ENCODE measurements at regions not wholly inside any gene's neighbourhood (a gene's known extent, or its start where the extent isn't known, plus 50 kb on each side); places are given as distances from the start of the nearest gene placed in this dataset.

DNA sequence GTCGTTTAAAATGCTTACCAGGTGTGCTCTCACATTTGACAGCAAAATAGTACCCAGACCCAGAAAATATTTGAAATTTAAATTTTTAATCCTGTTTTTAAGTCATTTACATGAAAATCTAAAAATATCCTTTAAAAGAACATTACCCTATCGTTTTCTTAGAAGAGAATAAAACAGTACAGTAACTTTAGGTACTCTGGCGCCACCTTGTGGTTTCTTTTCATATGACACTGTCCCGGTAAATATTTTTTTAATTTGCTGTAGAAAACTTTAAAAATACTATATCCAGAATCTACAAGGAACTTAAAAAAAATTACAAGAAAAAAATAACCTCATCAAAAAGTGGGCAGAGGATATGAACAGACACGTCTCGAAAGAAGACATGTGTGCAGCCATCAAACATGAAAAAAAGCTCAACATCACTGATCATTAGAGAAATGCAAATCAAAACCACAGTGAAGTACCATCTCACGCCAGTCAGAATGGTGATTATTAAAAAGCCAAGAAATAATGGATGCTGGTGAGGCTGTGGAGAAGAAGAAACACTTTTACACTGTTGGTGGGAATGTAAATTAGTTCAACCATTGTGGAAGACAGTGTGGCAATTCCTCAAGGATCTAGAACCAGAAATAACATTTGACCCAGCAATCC is 129.2 kb downstream of the RGS21 start:
- no peaks in the 10 kb centered on the region for H3K9me1 ChIP-seq (ENCODE audit: control insufficient read depth, insufficient read depth, low read length)
- no peak overlapping the region for H3K4me3 ChIP-seq
- in situ Hi-C loops (cut with MboI), result no loop called here
- no peaks in the 10 kb centered on the region for H3K79me2 ChIP-seq (ENCODE audit: control insufficient read depth, insufficient read depth, low read length)
- H3K36me3 ChIP-seq (ENCODE audit: control insufficient read depth, insufficient read depth, low read length), result no peaks in the 10 kb centered on the region
- FAIRE-seq, result peak; percentile 58
- ATAC-seq, result peak; percentile 63
- H4K20me1 ChIP-seq (replicated peaks; ENCODE audit: control insufficient read depth, insufficient read depth, low read length), result no peaks in the 10 kb centered on the region
- CTCF ChIA-PET (ENCODE audit: low intra/inter-chr PET ratio), result interaction anchor here (0.7 to 0.8 kb wide), 2 partner anchors 453 to 1560 kb away, joined by 3 to 6 read pairs; no protein-coding TSS in a partner anchor
- no peaks in the 10 kb centered on the region for H3K27me3 ChIP-seq (ENCODE audit: control insufficient read depth in 2 of 2, insufficient read depth in 2 of 2, low read length in 2 of 2)
- no peak overlapping the region for H3K27ac ChIP-seq (ENCODE audit: extremely low read depth, low read depth, low read length)
- WGBS (ENCODE audit: insufficient coverage, low coverage, missing lambda C conversion rate), result 7% methylated on average over 7 of the region's 7 CpGs
- no peak overlapping the region for H3K4me2 ChIP-seq (ENCODE audit: insufficient read depth, low read length)
- no peak overlapping the region for H2AFZ ChIP-seq (ENCODE audit: low read depth, low read length)
- no peaks in the 10 kb centered on the region for H3K9me3 ChIP-seq (replicated peaks; ENCODE audit: control insufficient read depth, insufficient read depth, low read depth, low read length)
- BruUV-seq (replicated peaks), result no TSS peak
- peak; percentile 19 to 71 (median 34) for DNase-seq (ENCODE audit: extremely low read depth in 1 of 4, low spot score in 3 of 4)
- POLR2A ChIA-PET, result no interaction called here
- intact Hi-C loops (cut with micrococcal nuclease), result loop anchor here (1.0 to 10.0 kb wide), 5 partner anchors 132 to 881 kb away; no protein-coding TSS in a partner anchor
- H3K9ac ChIP-seq (ENCODE audit: insufficient read depth in 1 of 2, low read depth in 2 of 2, low read length in 2 of 2), result no peak overlapping the region
- H3K4me1 ChIP-seq (replicated peaks in 1 of 2; ENCODE audit: control insufficient read depth in 2 of 2, insufficient read depth in 2 of 2, low read length in 2 of 2), result no peaks in the 10 kb centered on the region
- TF ChIP-seq, protein P1, sequence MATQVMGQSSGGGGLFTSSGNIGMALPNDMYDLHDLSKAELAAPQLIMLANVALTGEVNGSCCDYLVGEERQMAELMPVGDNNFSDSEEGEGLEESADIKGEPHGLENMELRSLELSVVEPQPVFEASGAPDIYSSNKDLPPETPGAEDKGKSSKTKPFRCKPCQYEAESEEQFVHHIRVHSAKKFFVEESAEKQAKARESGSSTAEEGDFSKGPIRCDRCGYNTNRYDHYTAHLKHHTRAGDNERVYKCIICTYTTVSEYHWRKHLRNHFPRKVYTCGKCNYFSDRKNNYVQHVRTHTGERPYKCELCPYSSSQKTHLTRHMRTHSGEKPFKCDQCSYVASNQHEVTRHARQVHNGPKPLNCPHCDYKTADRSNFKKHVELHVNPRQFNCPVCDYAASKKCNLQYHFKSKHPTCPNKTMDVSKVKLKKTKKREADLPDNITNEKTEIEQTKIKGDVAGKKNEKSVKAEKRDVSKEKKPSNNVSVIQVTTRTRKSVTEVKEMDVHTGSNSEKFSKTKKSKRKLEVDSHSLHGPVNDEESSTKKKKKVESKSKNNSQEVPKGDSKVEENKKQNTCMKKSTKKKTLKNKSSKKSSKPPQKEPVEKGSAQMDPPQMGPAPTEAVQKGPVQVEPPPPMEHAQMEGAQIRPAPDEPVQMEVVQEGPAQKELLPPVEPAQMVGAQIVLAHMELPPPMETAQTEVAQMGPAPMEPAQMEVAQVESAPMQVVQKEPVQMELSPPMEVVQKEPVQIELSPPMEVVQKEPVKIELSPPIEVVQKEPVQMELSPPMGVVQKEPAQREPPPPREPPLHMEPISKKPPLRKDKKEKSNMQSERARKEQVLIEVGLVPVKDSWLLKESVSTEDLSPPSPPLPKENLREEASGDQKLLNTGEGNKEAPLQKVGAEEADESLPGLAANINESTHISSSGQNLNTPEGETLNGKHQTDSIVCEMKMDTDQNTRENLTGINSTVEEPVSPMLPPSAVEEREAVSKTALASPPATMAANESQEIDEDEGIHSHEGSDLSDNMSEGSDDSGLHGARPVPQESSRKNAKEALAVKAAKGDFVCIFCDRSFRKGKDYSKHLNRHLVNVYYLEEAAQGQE (IDR thresholded peaks at IDR 0.05; ENCODE audit: borderline replicate concordance), result peak; percentile 79
- TF ChIP-seq, protein P1 (CRISPR knock-in tag; IDR thresholded peaks at IDR 0.05; ENCODE audit: low read depth), result no peak
- no peak for TF ChIP-seq CBX8 (IDR thresholded peaks at IDR 0.05; ENCODE audit: borderline replicate concordance, extremely low read depth, low read depth, low read length, poor library complexity, severe bottlenecking)
- TF ChIP-seq, protein P2, sequence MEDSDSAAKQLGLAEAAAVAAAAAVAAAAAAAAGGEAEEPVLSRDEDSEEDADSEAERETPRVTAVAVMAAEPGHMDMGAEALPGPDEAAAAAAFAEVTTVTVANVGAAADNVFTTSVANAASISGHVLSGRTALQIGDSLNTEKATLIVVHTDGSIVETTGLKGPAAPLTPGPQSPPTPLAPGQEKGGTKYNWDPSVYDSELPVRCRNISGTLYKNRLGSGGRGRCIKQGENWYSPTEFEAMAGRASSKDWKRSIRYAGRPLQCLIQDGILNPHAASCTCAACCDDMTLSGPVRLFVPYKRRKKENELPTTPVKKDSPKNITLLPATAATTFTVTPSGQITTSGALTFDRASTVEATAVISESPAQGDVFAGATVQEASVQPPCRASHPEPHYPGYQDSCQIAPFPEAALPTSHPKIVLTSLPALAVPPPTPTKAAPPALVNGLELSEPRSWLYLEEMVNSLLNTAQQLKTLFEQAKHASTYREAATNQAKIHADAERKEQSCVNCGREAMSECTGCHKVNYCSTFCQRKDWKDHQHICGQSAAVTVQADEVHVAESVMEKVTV (CRISPR knock-in tag; IDR thresholded peaks at IDR 0.05), result peak; percentile 78
- TF ChIP-seq ZC3H4 (CRISPR knock-in tag; IDR thresholded peaks at IDR 0.05; ENCODE audit: borderline replicate concordance), result no peak
- TF ChIP-seq FOXA3 (CRISPR knock-in tag; conservative IDR thresholded peaks at IDR 0.05 in 1 of 2, IDR thresholded peaks at IDR 0.05 in 1 of 2), result no peak
- TF ChIP-seq, protein P3, sequence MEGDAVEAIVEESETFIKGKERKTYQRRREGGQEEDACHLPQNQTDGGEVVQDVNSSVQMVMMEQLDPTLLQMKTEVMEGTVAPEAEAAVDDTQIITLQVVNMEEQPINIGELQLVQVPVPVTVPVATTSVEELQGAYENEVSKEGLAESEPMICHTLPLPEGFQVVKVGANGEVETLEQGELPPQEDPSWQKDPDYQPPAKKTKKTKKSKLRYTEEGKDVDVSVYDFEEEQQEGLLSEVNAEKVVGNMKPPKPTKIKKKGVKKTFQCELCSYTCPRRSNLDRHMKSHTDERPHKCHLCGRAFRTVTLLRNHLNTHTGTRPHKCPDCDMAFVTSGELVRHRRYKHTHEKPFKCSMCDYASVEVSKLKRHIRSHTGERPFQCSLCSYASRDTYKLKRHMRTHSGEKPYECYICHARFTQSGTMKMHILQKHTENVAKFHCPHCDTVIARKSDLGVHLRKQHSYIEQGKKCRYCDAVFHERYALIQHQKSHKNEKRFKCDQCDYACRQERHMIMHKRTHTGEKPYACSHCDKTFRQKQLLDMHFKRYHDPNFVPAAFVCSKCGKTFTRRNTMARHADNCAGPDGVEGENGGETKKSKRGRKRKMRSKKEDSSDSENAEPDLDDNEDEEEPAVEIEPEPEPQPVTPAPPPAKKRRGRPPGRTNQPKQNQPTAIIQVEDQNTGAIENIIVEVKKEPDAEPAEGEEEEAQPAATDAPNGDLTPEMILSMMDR (IDR thresholded peaks at IDR 0.05 in 2 of 3, conservative IDR thresholded peaks at IDR 0.05 in 1 of 3; ENCODE audit: insufficient read depth in 2 of 3, low read depth in 1 of 3, low read length in 3 of 3), result peak; percentile 38 to 91 (median 48); a peak in 4 of 6 replicates
- TF ChIP-seq KDM5B (IDR thresholded peaks at IDR 0.05; ENCODE audit: insufficient replicate concordance, low read depth, low read length), result no peak

Data from K562 (cell line).